ENCODE measurements at regions not wholly inside any gene's neighbourhood (a gene's known extent, or its start where the extent isn't known, plus 50 kb on each side); places are given as distances from the start of the nearest gene placed in this dataset.

GRCh38 chr10:128375171-128375570 lies 248.9 kb upstream of the MKI67 start:
- TF ChIP-seq FOXP2 (optimal IDR thresholded peaks at IDR 0.05; ENCODE audit: borderline replicate concordance, extremely low read depth, extremely low read length, insufficient read depth) (no peak), TAF1 (IDR thresholded peaks at IDR 0.05; ENCODE audit: borderline replicate concordance, insufficient read depth, low read length) (no peak), POLR2AphosphoS5 (IDR thresholded peaks at IDR 0.05; ENCODE audit: low read depth, low read length) (no peak)
- TF ChIP-seq, protein P1, sequence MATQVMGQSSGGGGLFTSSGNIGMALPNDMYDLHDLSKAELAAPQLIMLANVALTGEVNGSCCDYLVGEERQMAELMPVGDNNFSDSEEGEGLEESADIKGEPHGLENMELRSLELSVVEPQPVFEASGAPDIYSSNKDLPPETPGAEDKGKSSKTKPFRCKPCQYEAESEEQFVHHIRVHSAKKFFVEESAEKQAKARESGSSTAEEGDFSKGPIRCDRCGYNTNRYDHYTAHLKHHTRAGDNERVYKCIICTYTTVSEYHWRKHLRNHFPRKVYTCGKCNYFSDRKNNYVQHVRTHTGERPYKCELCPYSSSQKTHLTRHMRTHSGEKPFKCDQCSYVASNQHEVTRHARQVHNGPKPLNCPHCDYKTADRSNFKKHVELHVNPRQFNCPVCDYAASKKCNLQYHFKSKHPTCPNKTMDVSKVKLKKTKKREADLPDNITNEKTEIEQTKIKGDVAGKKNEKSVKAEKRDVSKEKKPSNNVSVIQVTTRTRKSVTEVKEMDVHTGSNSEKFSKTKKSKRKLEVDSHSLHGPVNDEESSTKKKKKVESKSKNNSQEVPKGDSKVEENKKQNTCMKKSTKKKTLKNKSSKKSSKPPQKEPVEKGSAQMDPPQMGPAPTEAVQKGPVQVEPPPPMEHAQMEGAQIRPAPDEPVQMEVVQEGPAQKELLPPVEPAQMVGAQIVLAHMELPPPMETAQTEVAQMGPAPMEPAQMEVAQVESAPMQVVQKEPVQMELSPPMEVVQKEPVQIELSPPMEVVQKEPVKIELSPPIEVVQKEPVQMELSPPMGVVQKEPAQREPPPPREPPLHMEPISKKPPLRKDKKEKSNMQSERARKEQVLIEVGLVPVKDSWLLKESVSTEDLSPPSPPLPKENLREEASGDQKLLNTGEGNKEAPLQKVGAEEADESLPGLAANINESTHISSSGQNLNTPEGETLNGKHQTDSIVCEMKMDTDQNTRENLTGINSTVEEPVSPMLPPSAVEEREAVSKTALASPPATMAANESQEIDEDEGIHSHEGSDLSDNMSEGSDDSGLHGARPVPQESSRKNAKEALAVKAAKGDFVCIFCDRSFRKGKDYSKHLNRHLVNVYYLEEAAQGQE (IDR thresholded peaks at IDR 0.05; ENCODE audit: insufficient read depth in 1 of 2, low read depth in 2 of 2, low read length in 2 of 2) = no peak

DNA sequence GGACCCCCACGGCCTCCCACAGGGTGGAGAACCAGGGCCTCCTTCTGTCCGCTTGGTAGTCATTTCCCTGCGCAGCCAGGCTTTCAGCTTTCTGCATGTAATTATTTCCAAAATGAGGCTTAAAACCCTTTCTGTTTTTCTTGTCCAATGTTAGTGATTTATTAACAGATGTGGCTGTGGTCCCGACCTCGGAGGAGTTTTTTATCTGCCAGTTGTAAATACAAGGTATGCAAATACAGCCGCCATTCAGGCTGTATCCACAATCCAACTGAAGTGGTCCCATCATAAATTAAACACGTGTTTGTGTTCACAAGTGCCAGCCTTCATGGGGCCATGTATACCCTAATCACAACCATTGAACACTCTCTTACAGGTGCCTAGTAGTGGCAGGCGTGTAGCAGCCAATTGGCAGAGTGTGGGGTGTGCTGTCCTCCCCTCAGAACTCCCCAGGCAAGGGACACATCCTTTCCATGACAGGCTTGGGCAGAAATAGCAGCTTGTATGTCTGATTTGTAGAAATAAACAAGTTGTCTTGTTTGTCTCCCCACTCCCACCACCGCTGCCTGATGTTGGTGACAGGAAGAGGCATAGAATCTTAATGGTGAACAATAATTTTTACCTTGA lies 251.3 kb upstream of the MKI67 start:
- TF ChIP-seq POLR2AphosphoS5 (IDR thresholded peaks at IDR 0.05; ENCODE audit: low read depth, low read length) = no peak

DNA sequence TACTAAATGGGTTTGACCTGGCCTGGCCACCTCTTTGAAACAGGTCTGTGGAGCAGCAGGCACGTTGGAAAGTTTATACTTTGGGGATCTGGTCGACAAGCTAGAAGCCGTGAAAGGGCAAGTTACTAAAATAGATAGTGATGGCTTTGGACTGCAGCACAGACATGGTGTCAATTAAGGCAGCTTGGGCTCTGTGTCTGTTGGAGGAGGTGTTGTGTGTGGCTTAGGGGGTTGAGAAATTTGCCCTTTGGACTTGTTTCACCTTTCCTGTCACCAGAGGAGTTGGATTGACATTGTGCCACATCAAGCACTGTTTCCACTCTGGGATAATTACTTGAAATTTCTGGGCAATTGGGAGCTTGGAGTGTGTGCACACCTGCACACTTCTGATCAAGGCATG lies 251.8 kb upstream of the MKI67 start:
- TF ChIP-seq, protein P1 (IDR thresholded peaks at IDR 0.05; ENCODE audit: insufficient read depth in 1 of 2, low read depth in 2 of 2, low read length in 2 of 2) = no peak
- TF ChIP-seq POLR2AphosphoS5 (IDR thresholded peaks at IDR 0.05; ENCODE audit: low read depth, low read length) (no peak), FOXP2 (optimal IDR thresholded peaks at IDR 0.05; ENCODE audit: borderline replicate concordance, extremely low read depth, extremely low read length, insufficient read depth) (no peak), SIN3A (IDR thresholded peaks at IDR 0.05; ENCODE audit: borderline replicate concordance, insufficient read depth, low read length) (no peak), TAF1 (IDR thresholded peaks at IDR 0.05; ENCODE audit: borderline replicate concordance, insufficient read depth, low read length) (no peak)

GRCh38 chr10:128380946-128381345 lies 254.7 kb upstream of the MKI67 start:
- TF ChIP-seq, protein P1 (IDR thresholded peaks at IDR 0.05; ENCODE audit: insufficient read depth in 1 of 2, low read depth in 2 of 2, low read length in 2 of 2) = no peak
- no peak for TF ChIP-seq FOXP2 (optimal IDR thresholded peaks at IDR 0.05; ENCODE audit: borderline replicate concordance, extremely low read depth, extremely low read length, insufficient read depth)
- no peak for TF ChIP-seq POLR2AphosphoS5 (IDR thresholded peaks at IDR 0.05; ENCODE audit: low read depth, low read length)
- TF ChIP-seq SIN3A (IDR thresholded peaks at IDR 0.05; ENCODE audit: borderline replicate concordance, insufficient read depth, low read length) = no peak
- no peak for TF ChIP-seq TAF1 (IDR thresholded peaks at IDR 0.05; ENCODE audit: borderline replicate concordance, insufficient read depth, low read length)

GRCh38 chr10:128382225-128382624 lies 256.0 kb upstream of the MKI67 start:
- no peak for TF ChIP-seq SIN3A (IDR thresholded peaks at IDR 0.05; ENCODE audit: borderline replicate concordance, insufficient read depth, low read length)
- TF ChIP-seq, protein P1 (IDR thresholded peaks at IDR 0.05; ENCODE audit: insufficient read depth in 1 of 2, low read depth in 2 of 2, low read length in 2 of 2) = no peak
- TF ChIP-seq POLR2AphosphoS5 (IDR thresholded peaks at IDR 0.05; ENCODE audit: low read depth, low read length) = no peak
- TF ChIP-seq TAF1 (IDR thresholded peaks at IDR 0.05; ENCODE audit: borderline replicate concordance, insufficient read depth, low read length) = no peak
- TF ChIP-seq FOXP2 (optimal IDR thresholded peaks at IDR 0.05; ENCODE audit: borderline replicate concordance, extremely low read depth, extremely low read length, insufficient read depth) = no peak

Data from PFSK-1 (cell line).